Activated naive CD4-positive, alpha-beta T cell treated with anti-CD3 and anti-CD28 coated beads for 36 hours (primary cell): ENCODE measurements at regions not wholly inside any gene's neighbourhood (a gene's known extent, or its start where the extent isn't known, plus 50 kb on each side); places are given as distances from the start of the nearest gene placed in this dataset.

Experiments used
- CTCF ChIA-PET: fragments of 350-600 bp; sonication (Branson Sonifier 250); formaldehyde crosslinking; loops from one replicate; lab custom pipeline; 2021; ENCODE audit warnings: antibody characterized with exemption; lab: Charles Lee
- DNase-seq: peaks from one replicate; pipeline ENCODE4 v3.0.0-alpha.2; 2020
- H3K27ac Mint-ChIP-seq: one replicate; pipeline ENCODE4 v1.8.0; 2021; ENCODE audit warnings: mild to moderate bottlenecking, mixed read lengths
- H3K27me3 Mint-ChIP-seq: one replicate; pipeline ENCODE4 v1.8.0; 2021; ENCODE audit warnings: low read depth, mixed read lengths
- H3K36me3 Mint-ChIP-seq: one replicate; pipeline ENCODE4 v1.8.0; 2021; ENCODE audit warnings: low read depth, mixed read lengths
- H3K4me1 Mint-ChIP-seq: one replicate; pipeline ENCODE4 v1.8.0; 2021; ENCODE audit warnings: low read depth, mixed read lengths
- H3K4me3 Mint-ChIP-seq: one replicate; pipeline ENCODE4 v1.8.0; 2021; ENCODE audit warnings: mild to moderate bottlenecking, moderate library complexity, mixed read lengths
- H3K9me3 Mint-ChIP-seq: one replicate; pipeline ENCODE4 v1.8.0; 2021; ENCODE audit warnings: mixed read lengths
- intact Hi-C: fragments of 100-400 bp; cut with micrococcal nuclease; formaldehyde crosslinking; loops from one replicate; pipeline ENCODE4 v1.15.1; 2023

DNA sequence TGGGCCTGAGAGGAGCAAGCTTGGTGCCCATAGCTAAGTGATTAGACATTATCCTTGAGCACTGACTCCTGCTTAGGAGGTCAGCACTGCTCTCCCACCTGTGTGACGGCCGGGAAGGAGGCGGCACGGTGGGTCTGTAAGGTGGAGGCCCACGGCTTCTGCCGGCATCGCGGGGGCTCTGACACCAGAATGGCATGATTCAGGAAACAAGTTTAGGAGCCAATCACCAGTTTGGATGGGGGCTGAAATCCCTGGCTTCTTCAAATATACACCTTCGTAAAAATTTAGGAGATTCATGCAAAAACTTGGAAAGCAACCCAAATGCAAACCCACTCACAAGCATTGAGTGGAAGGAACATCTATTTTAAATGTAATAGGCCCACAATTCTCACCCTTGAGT is 307.3 kb upstream of the TSHZ3 start:
- CTCF ChIA-PET: no interaction called here
- DNase-seq: no peak
- peaks cover 4% of the 10 kb centered on the region for H3K9me3 Mint-ChIP-seq
- no peaks in the 10 kb centered on the region for H3K36me3 Mint-ChIP-seq
- no peak overlapping the region for H3K27ac Mint-ChIP-seq
- no peaks in the 10 kb centered on the region for H3K4me1 Mint-ChIP-seq
- no peak overlapping the region for H3K4me3 Mint-ChIP-seq
- H3K27me3 Mint-ChIP-seq: peaks cover 5% of the 10 kb centered on the region
- intact Hi-C loops: no loop called here

DNA sequence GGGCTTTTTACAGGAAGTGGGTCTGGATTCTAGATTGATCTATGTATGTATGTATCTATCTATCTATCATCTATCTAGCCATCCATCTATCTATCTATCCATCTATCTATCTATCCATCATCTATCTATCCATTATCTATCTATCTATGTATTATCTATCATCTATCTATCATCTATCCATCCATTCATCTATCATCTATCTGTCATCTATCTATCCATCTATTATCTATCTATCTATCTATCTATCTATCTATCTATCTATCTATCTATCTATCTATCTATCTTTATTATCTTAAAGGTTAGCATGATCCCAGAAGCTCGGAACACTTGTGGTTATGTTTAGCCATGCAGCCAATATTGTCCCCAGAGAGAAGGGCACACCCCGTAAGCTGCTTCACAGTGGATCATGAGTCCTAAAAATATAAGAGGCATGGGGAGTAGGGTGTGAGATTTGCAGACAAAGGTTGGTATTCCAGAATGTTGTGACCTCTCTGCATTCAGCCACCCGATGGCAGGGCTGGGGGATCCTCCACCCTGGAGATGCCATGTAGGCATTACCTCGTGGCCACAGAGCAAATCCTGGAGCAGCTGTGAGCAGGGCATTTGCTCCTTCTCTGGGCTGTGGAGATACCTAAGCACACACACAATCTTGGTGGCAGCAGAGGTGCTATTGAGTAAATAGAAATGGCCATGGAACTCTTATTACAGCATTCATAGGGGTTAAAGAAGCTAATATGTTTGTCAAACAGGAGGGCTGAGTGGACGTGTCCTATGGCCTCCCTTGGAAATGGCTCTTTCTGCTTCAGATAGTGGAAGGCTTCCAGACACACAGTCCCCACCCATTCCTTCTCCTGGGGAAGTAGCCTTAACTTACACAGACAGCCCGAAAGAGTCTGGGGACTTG is 310.0 kb upstream of the TSHZ3 start:
- H3K27ac Mint-ChIP-seq: no peak overlapping the region
- CTCF ChIA-PET: no interaction called here
- no peak overlapping the region for H3K4me3 Mint-ChIP-seq
- no peaks in the 10 kb centered on the region for H3K36me3 Mint-ChIP-seq
- no peak for DNase-seq
- peaks cover 5% of the 10 kb centered on the region for H3K27me3 Mint-ChIP-seq
- peaks cover 4% of the 10 kb centered on the region for H3K9me3 Mint-ChIP-seq
- intact Hi-C loops: no loop called here
- H3K4me1 Mint-ChIP-seq: no peaks in the 10 kb centered on the region

DNA sequence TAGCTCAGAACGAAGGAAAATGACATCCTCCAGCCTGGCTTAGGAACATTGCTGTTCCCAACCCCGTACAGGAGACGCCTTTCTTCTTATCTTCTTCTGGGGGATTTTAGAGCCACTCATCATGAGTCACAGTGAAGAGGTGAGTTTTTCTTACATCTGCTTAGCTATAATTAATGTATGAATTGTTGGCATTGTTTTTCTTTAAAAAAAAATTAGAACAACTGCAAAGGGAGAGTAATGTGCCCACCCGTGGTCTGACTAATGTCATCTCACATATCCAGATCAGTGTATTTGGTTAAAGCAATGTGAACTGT is 310.6 kb upstream of the TSHZ3 start:
- no peak for DNase-seq
- no peaks in the 10 kb centered on the region for H3K36me3 Mint-ChIP-seq
- no peaks in the 10 kb centered on the region for H3K4me1 Mint-ChIP-seq
- intact Hi-C loops: no loop called here
- CTCF ChIA-PET: interaction anchor here (0.9 kb wide), 1 partner anchor 17 kb away, joined by 3 read pairs; no protein-coding TSS in a partner anchor
- H3K27ac Mint-ChIP-seq: no peak overlapping the region
- peaks cover 5% of the 10 kb centered on the region for H3K27me3 Mint-ChIP-seq
- H3K9me3 Mint-ChIP-seq: peaks cover 2% of the 10 kb centered on the region
- H3K4me3 Mint-ChIP-seq: no peak overlapping the region

DNA sequence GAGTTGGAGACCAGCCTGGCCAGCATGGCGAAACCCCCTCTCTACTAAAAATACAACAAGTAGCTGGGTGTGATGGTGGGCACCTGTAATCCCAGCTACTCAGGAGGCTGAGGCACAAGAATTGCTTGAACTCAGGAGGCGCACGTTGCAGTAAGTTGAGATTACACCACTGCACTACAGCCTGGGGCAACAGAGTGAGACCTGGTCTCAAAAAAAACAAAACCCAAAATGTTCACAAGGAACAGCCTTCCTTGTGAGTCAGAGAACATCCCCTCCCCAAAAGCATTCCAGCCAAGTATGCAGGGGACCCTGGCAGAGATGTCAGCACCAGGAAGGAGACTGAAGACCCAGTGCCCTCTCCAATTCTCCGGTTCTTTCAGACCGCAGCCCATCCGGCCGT is 314.9 kb upstream of the TSHZ3 start:
- Mint-ChIP-seq H3K4me1 (no peaks in the 10 kb centered on the region), H3K27ac (no peak overlapping the region), H3K36me3 (no peaks in the 10 kb centered on the region), H3K4me3 (no peak overlapping the region), H3K9me3 (no peaks in the 10 kb centered on the region), H3K27me3 (no peaks in the 10 kb centered on the region)
- intact Hi-C loops: no loop called here
- DNase-seq: no peak
- CTCF ChIA-PET: no interaction called here

DNA sequence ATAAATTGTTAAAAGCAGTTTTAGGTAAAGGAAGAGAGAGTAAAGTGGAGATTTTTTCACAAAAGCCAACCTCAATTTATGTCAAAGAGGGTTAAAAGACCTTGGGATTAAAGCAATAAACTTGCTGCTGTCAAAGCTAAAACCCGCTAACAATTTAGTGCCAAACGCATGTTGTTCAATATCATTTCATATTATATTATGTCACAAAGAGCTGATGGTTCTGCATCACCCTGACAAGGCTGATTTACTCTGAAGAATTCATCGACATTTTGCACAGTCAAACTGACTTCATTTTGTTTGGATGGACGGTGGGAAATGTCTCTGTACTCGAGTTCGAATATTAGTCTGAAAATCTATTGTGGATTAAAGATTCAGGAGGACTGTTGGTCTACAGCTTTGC is 315.8 kb upstream of the TSHZ3 start:
- CTCF ChIA-PET: interaction anchor here (0.6 kb wide), 1 partner anchor 560 kb away, joined by 3 read pairs; no protein-coding TSS in a partner anchor
- Mint-ChIP-seq H3K4me1 (no peaks in the 10 kb centered on the region), H3K27me3 (no peaks in the 10 kb centered on the region), H3K27ac (no peak overlapping the region), H3K9me3 (no peaks in the 10 kb centered on the region), H3K36me3 (no peaks in the 10 kb centered on the region), H3K4me3 (no peak overlapping the region)
- DNase-seq: no peak
- intact Hi-C loops: no loop called here

DNA sequence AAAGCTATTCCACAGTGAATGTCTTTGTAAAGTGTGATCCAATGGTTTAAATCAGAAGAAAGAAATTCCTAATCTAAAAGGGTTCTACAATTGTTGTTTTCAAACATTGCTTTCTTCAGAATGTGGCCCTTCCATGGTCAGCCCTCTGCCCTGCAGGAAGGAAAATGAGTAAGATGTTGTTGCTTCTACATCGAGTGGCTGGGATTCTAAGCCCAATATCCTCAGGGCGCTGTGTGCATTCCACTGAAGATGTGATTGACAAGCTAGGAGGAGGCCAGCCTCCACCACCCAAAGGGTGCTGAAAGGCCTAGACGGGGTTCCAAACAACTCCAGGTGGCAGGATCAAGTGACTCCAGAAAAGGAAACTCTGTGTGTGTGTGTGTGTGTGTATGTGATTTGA is 316.9 kb upstream of the TSHZ3 start:
- Mint-ChIP-seq H3K9me3 (no peaks in the 10 kb centered on the region), H3K27me3 (no peaks in the 10 kb centered on the region), H3K4me1 (no peaks in the 10 kb centered on the region), H3K4me3 (no peak overlapping the region), H3K27ac (no peak overlapping the region), H3K36me3 (no peaks in the 10 kb centered on the region)
- no peak for DNase-seq
- intact Hi-C loops: no loop called here
- CTCF ChIA-PET: no interaction called here

DNA sequence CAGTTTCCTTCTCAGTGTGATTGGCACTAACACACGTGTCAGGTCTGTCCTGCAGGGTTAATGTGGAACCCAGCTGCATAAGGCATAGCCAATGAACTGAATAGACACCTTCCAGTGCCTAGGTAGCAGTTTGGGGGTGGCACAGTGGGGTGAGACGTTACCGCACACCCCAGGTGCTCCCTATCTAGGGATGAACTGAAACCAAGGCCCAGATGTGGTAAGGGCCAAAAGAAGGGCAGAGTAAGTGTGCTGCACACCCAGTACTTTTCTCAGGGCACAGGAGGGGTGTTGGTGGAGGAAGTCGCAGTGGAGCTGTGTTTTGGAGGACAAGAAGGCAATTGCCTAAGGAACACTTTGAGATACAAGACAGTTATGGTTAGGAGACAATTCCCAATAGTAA is 317.9 kb upstream of the TSHZ3 start:
- DNase-seq: no peak
- CTCF ChIA-PET: no interaction called here
- intact Hi-C loops: no loop called here
- Mint-ChIP-seq H3K27me3 (peaks cover 2% of the 10 kb centered on the region), H3K9me3 (no peaks in the 10 kb centered on the region), H3K36me3 (no peaks in the 10 kb centered on the region), H3K4me3 (no peak overlapping the region), H3K27ac (no peak overlapping the region), H3K4me1 (no peaks in the 10 kb centered on the region)

DNA sequence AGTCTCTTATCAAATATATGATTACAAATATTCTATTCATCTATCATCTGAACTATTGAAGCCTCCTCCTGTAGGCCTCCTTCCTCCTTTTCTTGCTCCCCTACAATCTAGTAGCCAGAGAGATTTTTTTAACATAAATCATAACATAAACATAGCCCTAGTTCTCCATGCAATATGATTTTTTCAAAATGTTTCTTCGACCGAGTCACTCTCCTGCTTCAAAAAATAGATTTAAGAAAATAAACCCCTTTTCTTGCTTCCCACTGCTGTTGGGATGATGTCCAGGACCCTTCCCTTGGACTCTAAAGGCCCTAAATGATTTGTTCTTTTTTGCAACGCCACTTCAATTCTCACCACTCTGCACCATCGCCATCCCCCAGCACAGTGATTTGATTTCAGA is 319.7 kb upstream of the TSHZ3 start:
- H3K9me3 Mint-ChIP-seq: no peaks in the 10 kb centered on the region
- intact Hi-C loops: no loop called here
- H3K4me1 Mint-ChIP-seq: no peaks in the 10 kb centered on the region
- H3K27ac Mint-ChIP-seq: no peak overlapping the region
- peaks cover 6% of the 10 kb centered on the region for H3K27me3 Mint-ChIP-seq
- H3K4me3 Mint-ChIP-seq: no peak overlapping the region
- CTCF ChIA-PET: no interaction called here
- H3K36me3 Mint-ChIP-seq: no peaks in the 10 kb centered on the region
- DNase-seq: no peak

DNA sequence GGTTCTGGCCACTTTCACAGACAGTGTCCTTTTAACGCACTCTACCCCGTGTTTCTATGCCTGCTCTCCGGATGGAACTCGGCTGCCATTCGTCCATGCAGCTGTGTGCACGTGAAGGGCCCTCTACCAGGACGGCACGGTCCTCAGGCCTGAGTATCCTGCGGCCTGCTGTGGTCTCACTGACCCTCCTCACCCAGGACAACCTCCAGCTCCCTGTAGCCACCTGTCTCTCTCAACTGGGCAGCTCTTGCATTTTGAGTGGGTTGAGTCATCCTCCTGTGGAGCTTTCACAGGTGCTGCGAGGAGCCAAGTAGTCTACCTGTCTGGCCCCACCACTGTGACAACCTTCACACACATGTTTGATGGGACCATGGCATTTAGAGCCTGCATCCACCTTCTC is 321.7 kb upstream of the TSHZ3 start:
- Mint-ChIP-seq H3K27me3 (peaks cover 6% of the 10 kb centered on the region), H3K4me3 (no peak overlapping the region), H3K36me3 (no peaks in the 10 kb centered on the region), H3K27ac (no peak overlapping the region), H3K4me1 (no peaks in the 10 kb centered on the region), H3K9me3 (no peaks in the 10 kb centered on the region)
- no peak for DNase-seq
- CTCF ChIA-PET: no interaction called here
- intact Hi-C loops: no loop called here

DNA sequence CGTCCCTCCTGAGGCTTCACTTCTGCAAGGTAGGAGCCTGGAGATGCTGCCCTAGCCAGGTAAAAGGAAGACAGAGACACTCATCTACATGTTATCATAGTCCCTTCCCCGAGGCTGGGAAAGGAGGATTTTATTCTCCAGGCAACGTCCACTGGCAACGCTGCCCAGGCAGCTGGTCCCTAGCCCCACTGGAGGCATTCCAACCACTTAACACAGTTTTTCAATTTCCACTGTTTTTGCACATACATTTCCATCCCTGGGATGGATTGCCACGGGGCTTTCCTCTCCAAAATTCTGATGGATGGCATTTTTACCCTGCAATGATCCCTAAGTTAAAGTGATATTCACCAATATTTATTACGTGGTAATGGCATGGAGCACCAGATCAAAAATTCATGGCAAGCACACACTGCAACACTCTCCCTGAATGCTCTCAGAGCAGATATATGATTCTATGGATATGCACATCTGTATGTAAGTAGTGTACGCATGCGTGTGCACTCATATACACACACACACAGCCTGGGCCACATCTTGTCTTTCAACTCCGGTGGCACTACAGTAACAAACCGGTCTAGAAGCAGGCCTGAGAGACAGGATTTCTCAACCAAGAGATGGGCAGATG is 322.3 kb upstream of the TSHZ3 start:
- CTCF ChIA-PET: no interaction called here
- Mint-ChIP-seq H3K4me3 (no peak overlapping the region), H3K27ac (no peak overlapping the region), H3K9me3 (no peaks in the 10 kb centered on the region), H3K4me1 (no peaks in the 10 kb centered on the region), H3K27me3 (peaks cover 6% of the 10 kb centered on the region), H3K36me3 (no peaks in the 10 kb centered on the region)
- intact Hi-C loops: no loop called here
- no peak for DNase-seq

DNA sequence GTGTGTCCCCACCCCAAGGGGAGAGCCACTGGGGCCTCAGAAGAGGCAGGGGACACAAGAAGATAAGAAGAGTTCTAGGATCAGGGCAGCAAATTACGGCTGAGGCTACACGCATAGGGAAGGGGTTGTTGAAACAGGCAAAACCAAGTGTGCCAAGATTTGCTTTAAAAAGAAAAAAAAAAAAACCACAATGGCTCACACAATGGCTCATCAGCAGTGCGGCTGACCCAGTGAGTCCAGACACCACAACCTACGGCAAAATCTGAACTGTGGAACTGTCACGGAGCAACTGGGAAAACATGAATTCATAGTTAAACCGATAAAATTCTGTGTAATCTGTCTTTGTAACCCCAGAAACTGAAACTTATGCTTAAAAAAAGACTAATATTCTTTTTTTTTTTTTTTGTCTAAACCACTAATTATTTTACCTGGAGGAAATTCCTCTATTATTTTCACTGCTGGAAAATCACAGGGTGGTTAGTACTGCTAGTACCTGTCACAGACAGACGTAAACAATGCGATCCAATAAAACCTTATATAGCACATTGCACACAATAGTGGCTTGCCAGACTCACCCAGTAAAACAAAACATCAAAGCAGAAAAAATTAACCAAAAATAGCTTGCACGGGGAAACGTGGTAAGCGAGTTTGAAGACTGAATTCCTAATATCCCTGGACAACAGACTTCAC is 325.4 kb upstream of the TSHZ3 start:
- no peak for DNase-seq
- CTCF ChIA-PET: no interaction called here
- Mint-ChIP-seq H3K9me3 (no peaks in the 10 kb centered on the region), H3K4me1 (no peaks in the 10 kb centered on the region), H3K27ac (no peak overlapping the region), H3K4me3 (no peak overlapping the region), H3K36me3 (no peaks in the 10 kb centered on the region), H3K27me3 (peaks cover 6% of the 10 kb centered on the region)
- intact Hi-C loops: no loop called here

DNA sequence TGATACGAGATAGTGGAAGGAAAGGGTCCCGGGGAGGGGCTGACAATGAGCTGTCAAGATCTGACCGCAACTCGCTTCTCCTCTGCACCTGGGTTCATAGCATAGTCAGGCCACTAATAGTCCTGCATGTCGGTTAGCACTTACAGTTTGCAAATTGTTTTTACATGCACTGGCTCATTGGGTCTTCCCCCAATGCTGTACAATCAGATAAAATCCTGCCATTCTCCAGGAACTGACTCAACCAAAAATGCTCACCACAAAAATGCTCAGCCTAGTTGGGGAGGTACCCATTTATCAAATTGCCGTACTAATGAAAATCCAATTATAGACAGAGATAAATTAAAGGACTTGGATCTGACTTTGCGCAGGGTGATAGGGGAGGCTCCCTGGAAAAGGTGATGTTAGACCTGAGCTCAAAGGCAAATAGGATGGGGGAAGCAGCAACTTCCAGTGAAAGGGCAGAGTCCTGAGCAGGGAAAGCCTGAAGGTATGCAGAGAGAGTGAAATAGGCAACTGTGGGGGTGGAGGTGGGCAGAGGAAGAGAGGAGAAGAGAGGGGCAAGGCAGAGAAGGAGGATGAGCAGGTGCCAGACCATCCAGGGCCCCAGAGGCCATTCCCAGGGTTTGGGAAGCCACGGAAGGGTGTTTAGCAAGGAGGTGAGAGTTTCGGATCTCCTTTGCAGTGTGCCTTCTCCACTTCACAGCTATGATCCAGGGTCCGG is 326.1 kb upstream of the TSHZ3 start:
- intact Hi-C loops: no loop called here
- Mint-ChIP-seq H3K27me3 (peaks cover 6% of the 10 kb centered on the region), H3K27ac (no peak overlapping the region), H3K36me3 (no peaks in the 10 kb centered on the region), H3K4me3 (no peak overlapping the region), H3K4me1 (no peaks in the 10 kb centered on the region), H3K9me3 (no peaks in the 10 kb centered on the region)
- CTCF ChIA-PET: no interaction called here
- no peak for DNase-seq
